ENCODE measurements at regions not wholly inside any gene's neighbourhood (a gene's known extent, or its start where the extent isn't known, plus 50 kb on each side); places are given as distances from the start of the nearest gene placed in this dataset.

- Mint-ChIP-seq H3K27ac (no peak overlapping the region), H3K9me3 (peaks cover 7 to 9% of the 10 kb centered on the region in 2 donors), H3K4me1 (no peaks in the 10 kb centered on the region), H3K27me3 (no peaks in the 10 kb centered on the region), H3K36me3 (no peaks in the 10 kb centered on the region), H3K4me3 (no peak overlapping the region)
- DNase-seq (no peak), ATAC-seq (replicated peaks) (no peak)
These were observed 712.1 kb downstream of the LTN1 start for GRCh38 chr21:28280611-28281010.

GRCh38 chr21:28277324-28277723 lies 715.4 kb downstream of the LTN1 start:
- no peak overlapping the region for H3K27ac Mint-ChIP-seq
- H3K27me3 Mint-ChIP-seq = no peaks in the 10 kb centered on the region
- H3K36me3 Mint-ChIP-seq = no peaks in the 10 kb centered on the region

GRCh38 chr21:28272272-28272992 lies 720.2 kb downstream of the LTN1 start:
- no peak for ATAC-seq (replicated peaks)

More at GRCh38 chr21:28277324-28277723, 715.4 kb downstream of the LTN1 start:
- ATAC-seq (replicated peaks) (no peak), DNase-seq (no peak)
- peaks cover 7 to 9% of the 10 kb centered on the region in 2 donors for H3K9me3 Mint-ChIP-seq
- H3K4me1 Mint-ChIP-seq = no peaks in the 10 kb centered on the region
- no peak overlapping the region for H3K4me3 Mint-ChIP-seq

GRCh38 chr21:28269173-28269572 lies 723.5 kb downstream of the LTN1 start:
- DNase-seq (no peak), ATAC-seq (replicated peaks) (no peak)
- Mint-ChIP-seq H3K27me3 (no peaks in the 10 kb centered on the region), H3K36me3 (no peaks in the 10 kb centered on the region), H3K9me3 (no peaks in the 10 kb centered on the region), H3K4me1 (no peaks in the 10 kb centered on the region), H3K4me3 (no peak overlapping the region), H3K27ac (no peak overlapping the region)

More at GRCh38 chr21:28272272-28272992, 720.2 kb downstream of the LTN1 start:
- H3K9me3 Mint-ChIP-seq = peaks cover 3% of the 10 kb centered on the region in 2 donors
- DNase-seq = no peak
- H3K4me1 Mint-ChIP-seq = no peaks in the 10 kb centered on the region
- H3K27me3 Mint-ChIP-seq = no peaks in the 10 kb centered on the region
- H3K36me3 Mint-ChIP-seq = no peaks in the 10 kb centered on the region
- H3K27ac Mint-ChIP-seq = no peak overlapping the region
- no peak overlapping the region for H3K4me3 Mint-ChIP-seq

GRCh38 chr21:28268685-28269084 lies 724.0 kb downstream of the LTN1 start:
- Mint-ChIP-seq H3K36me3 (no peaks in the 10 kb centered on the region), H3K4me1 (no peaks in the 10 kb centered on the region), H3K4me3 (no peak overlapping the region), H3K27me3 (no peaks in the 10 kb centered on the region), H3K27ac (no peak overlapping the region), H3K9me3 (no peaks in the 10 kb centered on the region)
- no peak for ATAC-seq (replicated peaks)
- no peak for DNase-seq

- DNase-seq (no peak), ATAC-seq (replicated peaks) (no peak)
- no peaks in the 10 kb centered on the region for H3K9me3 Mint-ChIP-seq
- no peaks in the 10 kb centered on the region for H3K27me3 Mint-ChIP-seq
- H3K4me3 Mint-ChIP-seq = no peak overlapping the region
- H3K27ac Mint-ChIP-seq = no peak overlapping the region
- H3K36me3 Mint-ChIP-seq = no peaks in the 10 kb centered on the region
- H3K4me1 Mint-ChIP-seq = no peaks in the 10 kb centered on the region
These were observed 725.2 kb downstream of the LTN1 start for GRCh38 chr21:28267449-28267848.

- H3K27ac Mint-ChIP-seq = no peak overlapping the region
- no peaks in the 10 kb centered on the region for H3K36me3 Mint-ChIP-seq
- ATAC-seq (replicated peaks) (no peak), DNase-seq (no peak)
- H3K9me3 Mint-ChIP-seq = no peaks in the 10 kb centered on the region
- no peaks in the 10 kb centered on the region for H3K4me1 Mint-ChIP-seq
- no peaks in the 10 kb centered on the region for H3K27me3 Mint-ChIP-seq
- H3K4me3 Mint-ChIP-seq = no peak overlapping the region
These were observed 726.6 kb downstream of the LTN1 start for GRCh38 chr21:28266061-28266460.

GRCh38 chr21:28263974-28264373 lies 728.7 kb downstream of the LTN1 start:
- Mint-ChIP-seq H3K27ac (no peak overlapping the region), H3K4me3 (no peak overlapping the region), H3K27me3 (no peaks in the 10 kb centered on the region), H3K4me1 (no peaks in the 10 kb centered on the region), H3K36me3 (no peaks in the 10 kb centered on the region), H3K9me3 (no peaks in the 10 kb centered on the region)
- ATAC-seq (replicated peaks) (no peak), DNase-seq (no peak)

GRCh38 chr21:28261298-28261697 lies 731.4 kb downstream of the LTN1 start:
- no peaks in the 10 kb centered on the region for H3K36me3 Mint-ChIP-seq
- DNase-seq = no peak
- H3K27ac Mint-ChIP-seq = no peak overlapping the region
- H3K4me1 Mint-ChIP-seq = no peaks in the 10 kb centered on the region
- H3K27me3 Mint-ChIP-seq = no peaks in the 10 kb centered on the region
- H3K9me3 Mint-ChIP-seq = no peaks in the 10 kb centered on the region
- H3K4me3 Mint-ChIP-seq = no peak overlapping the region
- no peak for ATAC-seq (replicated peaks)

- H3K27me3 Mint-ChIP-seq = no peaks in the 10 kb centered on the region
- ATAC-seq (replicated peaks) (no peak), DNase-seq (no peak)
- H3K4me3 Mint-ChIP-seq = no peak overlapping the region
- H3K4me1 Mint-ChIP-seq = no peaks in the 10 kb centered on the region
- H3K36me3 Mint-ChIP-seq = no peaks in the 10 kb centered on the region
- no peaks in the 10 kb centered on the region for H3K9me3 Mint-ChIP-seq
- H3K27ac Mint-ChIP-seq = no peak overlapping the region
These were observed 735.4 kb downstream of the LTN1 start for GRCh38 chr21:28257276-28257675.

GRCh38 chr21:28256837-28257236 lies 735.8 kb downstream of the LTN1 start:
- ATAC-seq (replicated peaks) (no peak), DNase-seq (no peak)
- Mint-ChIP-seq H3K4me3 (no peak overlapping the region), H3K36me3 (no peaks in the 10 kb centered on the region), H3K27me3 (no peaks in the 10 kb centered on the region), H3K27ac (no peak overlapping the region), H3K9me3 (no peaks in the 10 kb centered on the region), H3K4me1 (no peaks in the 10 kb centered on the region)

GRCh38 chr21:28256420-28256831 lies 736.3 kb downstream of the LTN1 start:
- Mint-ChIP-seq H3K27me3 (no peaks in the 10 kb centered on the region), H3K9me3 (no peaks in the 10 kb centered on the region), H3K27ac (no peak overlapping the region), H3K36me3 (no peaks in the 10 kb centered on the region), H3K4me3 (no peak overlapping the region), H3K4me1 (no peaks in the 10 kb centered on the region)
- DNase-seq = no peak
- no peak for ATAC-seq (replicated peaks)

GRCh38 chr21:28253961-28254360 lies 738.7 kb downstream of the LTN1 start:
- Mint-ChIP-seq H3K9me3 (no peaks in the 10 kb centered on the region), H3K36me3 (no peaks in the 10 kb centered on the region), H3K27me3 (no peaks in the 10 kb centered on the region), H3K27ac (no peak overlapping the region), H3K4me3 (no peak overlapping the region), H3K4me1 (no peaks in the 10 kb centered on the region)
- ATAC-seq (replicated peaks) (no peak), DNase-seq (no peak)

- Mint-ChIP-seq H3K27me3 (no peaks in the 10 kb centered on the region), H3K27ac (no peak overlapping the region), H3K4me1 (no peaks in the 10 kb centered on the region), H3K9me3 (no peaks in the 10 kb centered on the region), H3K4me3 (no peak overlapping the region), H3K36me3 (no peaks in the 10 kb centered on the region)
- DNase-seq = no peak
- ATAC-seq (replicated peaks) = no peak
These were observed 739.3 kb downstream of the LTN1 start for GRCh38 chr21:28253338-28253737.

GRCh38 chr21:28252928-28253327 lies 739.7 kb downstream of the LTN1 start:
- ATAC-seq (replicated peaks) (no peak), DNase-seq (no peak)
- no peak overlapping the region for H3K4me3 Mint-ChIP-seq
- no peaks in the 10 kb centered on the region for H3K36me3 Mint-ChIP-seq
- H3K9me3 Mint-ChIP-seq = no peaks in the 10 kb centered on the region
- no peaks in the 10 kb centered on the region for H3K4me1 Mint-ChIP-seq
- H3K27me3 Mint-ChIP-seq = no peaks in the 10 kb centered on the region
- no peak overlapping the region for H3K27ac Mint-ChIP-seq

GRCh38 chr21:28250946-28251345 lies 741.7 kb downstream of the LTN1 start:
- Mint-ChIP-seq H3K27ac (no peak overlapping the region), H3K4me3 (no peak overlapping the region), H3K9me3 (no peaks in the 10 kb centered on the region), H3K27me3 (no peaks in the 10 kb centered on the region), H3K36me3 (no peaks in the 10 kb centered on the region), H3K4me1 (no peaks in the 10 kb centered on the region)
- DNase-seq (no peak), ATAC-seq (replicated peaks) (no peak)

All from stimulated activated naive B cell treated with anti-CD40 and anti-IgM and Interleukin-4, amounts not matched to agents 10 μg/mL and 1 μg/mL and 100 μg/mL, for 72 hours (primary cell).